Panc1 (cell line): ENCODE measurements at regions not wholly inside any gene's neighbourhood (a gene's known extent, or its start where the extent isn't known, plus 50 kb on each side); places are given as distances from the start of the nearest gene placed in this dataset.

Source experiments
- CTCF ChIP-seq: fragments of 450-650 bp; IDR thresholded peaks from 2 replicates; pipeline ENCODE4 v1.5.1; 2017; ENCODE audit warnings: mild to moderate bottlenecking
- POLR2AphosphoS5 ChIP-seq: IDR thresholded peaks from 2 replicates; pipeline ENCODE4 v1.6.1; 2012; ENCODE audit warnings: mild to moderate bottlenecking, low read depth, low read length, moderate library complexity
- SIN3A ChIP-seq: IDR thresholded peaks from 2 replicates; pipeline ENCODE4 v1.6.1; 2012; ENCODE audit warnings: low read depth, mild to moderate bottlenecking, low read length, moderate library complexity, borderline replicate concordance; ENCODE audit not compliant: insufficient read depth
- TCF7L2 ChIP-seq: IDR thresholded peaks from 2 replicates; pipeline ENCODE4 v1.6.1; 2011; ENCODE audit warnings: mild to moderate bottlenecking, low read depth, low read length, inconsistent platforms
- TF ChIP-seq, protein P1 (sequence below), 2 experiments: IDR thresholded peaks; 2 replicates each; pipeline ENCODE4 v1.6.1; 2011 to 2012; ENCODE audit warnings: low read depth in 2 of 2, control low read depth in 1 of 2, low read length in 1 of 2, mild to moderate bottlenecking in 1 of 2, moderate library complexity in 1 of 2; ENCODE audit not compliant: insufficient read depth in 1 of 2

GRCh38 chr9:627336-627970 is 214.0 kb upstream of the DMRT1 start:
- no peak for TF ChIP-seq CTCF
- no peak for TF ChIP-seq POLR2AphosphoS5
- TF ChIP-seq TCF7L2, result no peak
- TF ChIP-seq, protein P1, sequence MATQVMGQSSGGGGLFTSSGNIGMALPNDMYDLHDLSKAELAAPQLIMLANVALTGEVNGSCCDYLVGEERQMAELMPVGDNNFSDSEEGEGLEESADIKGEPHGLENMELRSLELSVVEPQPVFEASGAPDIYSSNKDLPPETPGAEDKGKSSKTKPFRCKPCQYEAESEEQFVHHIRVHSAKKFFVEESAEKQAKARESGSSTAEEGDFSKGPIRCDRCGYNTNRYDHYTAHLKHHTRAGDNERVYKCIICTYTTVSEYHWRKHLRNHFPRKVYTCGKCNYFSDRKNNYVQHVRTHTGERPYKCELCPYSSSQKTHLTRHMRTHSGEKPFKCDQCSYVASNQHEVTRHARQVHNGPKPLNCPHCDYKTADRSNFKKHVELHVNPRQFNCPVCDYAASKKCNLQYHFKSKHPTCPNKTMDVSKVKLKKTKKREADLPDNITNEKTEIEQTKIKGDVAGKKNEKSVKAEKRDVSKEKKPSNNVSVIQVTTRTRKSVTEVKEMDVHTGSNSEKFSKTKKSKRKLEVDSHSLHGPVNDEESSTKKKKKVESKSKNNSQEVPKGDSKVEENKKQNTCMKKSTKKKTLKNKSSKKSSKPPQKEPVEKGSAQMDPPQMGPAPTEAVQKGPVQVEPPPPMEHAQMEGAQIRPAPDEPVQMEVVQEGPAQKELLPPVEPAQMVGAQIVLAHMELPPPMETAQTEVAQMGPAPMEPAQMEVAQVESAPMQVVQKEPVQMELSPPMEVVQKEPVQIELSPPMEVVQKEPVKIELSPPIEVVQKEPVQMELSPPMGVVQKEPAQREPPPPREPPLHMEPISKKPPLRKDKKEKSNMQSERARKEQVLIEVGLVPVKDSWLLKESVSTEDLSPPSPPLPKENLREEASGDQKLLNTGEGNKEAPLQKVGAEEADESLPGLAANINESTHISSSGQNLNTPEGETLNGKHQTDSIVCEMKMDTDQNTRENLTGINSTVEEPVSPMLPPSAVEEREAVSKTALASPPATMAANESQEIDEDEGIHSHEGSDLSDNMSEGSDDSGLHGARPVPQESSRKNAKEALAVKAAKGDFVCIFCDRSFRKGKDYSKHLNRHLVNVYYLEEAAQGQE (IDR thresholded peaks at IDR 0.05; ENCODE audit: insufficient read depth in 1 of 2, low read depth in 2 of 2, low read length in 1 of 2), result no peak
- no peak for TF ChIP-seq SIN3A
